Activated T-helper 2 cell treated with anti-CD3 and anti-CD28 coated beads, Interferon-gamma antibody, Interleukin-2, Interleukin-4, amounts not matched to agents 10 μg/mL and 5 μg/mL and 100 μg/mL, durations not matched to agents 14 hours and 24 hours and 36 hours (primary cell): ENCODE measurements at regions not wholly inside any gene's neighbourhood (a gene's known extent, or its start where the extent isn't known, plus 50 kb on each side); places are given as distances from the start of the nearest gene placed in this dataset.

ENCODE experiments used
- DNase-seq: peaks from one replicate; pipeline ENCODE4 v3.0.0; 2021; ENCODE audit warnings: low spot score
- H3K27ac Mint-ChIP-seq: one replicate; pipeline ENCODE4 v1.8.0; 2021; ENCODE audit warnings: mixed read lengths
- H3K27me3 Mint-ChIP-seq: one replicate; pipeline ENCODE4 v1.8.0; 2021; ENCODE audit warnings: low read depth, mixed read lengths
- H3K36me3 Mint-ChIP-seq: one replicate; pipeline ENCODE4 v1.8.0; 2021; ENCODE audit warnings: low read depth, mixed read lengths
- H3K4me1 Mint-ChIP-seq: one replicate; pipeline ENCODE4 v1.8.0; 2021; ENCODE audit warnings: low read depth, mixed read lengths
- H3K4me3 Mint-ChIP-seq: one replicate; pipeline ENCODE4 v1.8.0; 2021; ENCODE audit warnings: low read depth, mild to moderate bottlenecking, moderate library complexity, mixed read lengths
- H3K9me3 Mint-ChIP-seq: one replicate; pipeline ENCODE4 v1.8.0; 2021; ENCODE audit warnings: mixed read lengths
- intact Hi-C: fragments of 100-400 bp; cut with micrococcal nuclease; formaldehyde crosslinking; loops from one replicate; pipeline ENCODE4 v1.15.1; 2023

DNA sequence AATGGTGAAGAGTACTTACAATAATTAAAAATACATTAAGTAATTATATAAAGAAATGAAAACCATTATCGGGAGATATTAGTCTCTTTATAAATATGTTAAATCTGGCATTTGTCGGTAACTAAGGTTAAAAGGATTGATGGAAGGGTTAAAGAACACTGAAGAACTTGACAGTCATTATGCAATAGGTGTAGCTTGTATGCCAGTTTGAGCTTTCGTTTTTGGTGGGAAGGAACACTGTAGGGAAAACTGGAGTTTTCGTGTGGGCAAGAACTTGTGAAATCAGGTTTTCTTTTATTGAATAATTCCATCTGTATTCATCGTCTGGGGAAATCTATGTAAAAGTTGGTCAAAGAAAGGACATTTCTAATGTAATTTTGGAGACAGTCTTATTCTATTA lies 142.3 kb downstream of the DMRTA1 start:
- H3K4me3 Mint-ChIP-seq: no peak overlapping the region
- H3K36me3 Mint-ChIP-seq: no peaks in the 10 kb centered on the region
- no peaks in the 10 kb centered on the region for H3K27me3 Mint-ChIP-seq
- H3K9me3 Mint-ChIP-seq: peaks cover 6% of the 10 kb centered on the region
- no peaks in the 10 kb centered on the region for H3K4me1 Mint-ChIP-seq
- H3K27ac Mint-ChIP-seq: no peak overlapping the region
- DNase-seq: no peak
- intact Hi-C loops: no loop called here

DNA sequence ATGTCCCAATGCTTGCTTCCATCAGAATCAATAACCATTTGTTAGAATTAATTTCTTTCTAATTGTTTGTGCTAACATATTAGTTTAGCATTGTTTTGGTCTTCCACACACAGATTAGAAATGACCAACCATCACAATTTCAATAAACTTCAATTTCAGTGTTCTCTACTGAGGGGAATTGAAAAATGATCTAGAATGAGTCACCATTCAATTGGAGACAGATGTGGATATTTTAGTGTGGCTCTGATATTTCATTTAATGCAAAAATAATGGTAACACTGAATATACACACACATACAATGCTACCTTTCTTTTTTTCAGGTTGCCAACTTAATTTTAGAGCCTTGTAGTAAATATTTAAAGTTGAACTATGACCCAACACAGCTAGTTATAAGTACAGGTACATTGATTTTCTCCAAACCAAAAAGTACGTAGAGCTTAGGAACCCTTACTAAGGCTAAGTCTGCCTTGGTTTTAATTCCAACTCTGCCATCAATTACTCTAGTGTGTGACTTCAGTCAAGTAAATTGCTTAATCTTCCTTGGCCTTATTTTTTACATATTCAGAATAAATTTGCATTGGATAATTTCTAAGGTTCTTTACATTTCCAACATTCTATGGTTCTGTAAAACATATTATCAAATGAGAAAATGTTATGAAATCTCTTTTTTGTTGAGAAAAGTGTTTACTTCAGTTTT lies 143.9 kb downstream of the DMRTA1 start:
- Mint-ChIP-seq H3K27ac (no peak overlapping the region), H3K27me3 (no peaks in the 10 kb centered on the region), H3K4me1 (no peaks in the 10 kb centered on the region), H3K4me3 (no peak overlapping the region), H3K36me3 (no peaks in the 10 kb centered on the region), H3K9me3 (peaks cover 6% of the 10 kb centered on the region)
- intact Hi-C loops: no loop called here
- no peak for DNase-seq

DNA sequence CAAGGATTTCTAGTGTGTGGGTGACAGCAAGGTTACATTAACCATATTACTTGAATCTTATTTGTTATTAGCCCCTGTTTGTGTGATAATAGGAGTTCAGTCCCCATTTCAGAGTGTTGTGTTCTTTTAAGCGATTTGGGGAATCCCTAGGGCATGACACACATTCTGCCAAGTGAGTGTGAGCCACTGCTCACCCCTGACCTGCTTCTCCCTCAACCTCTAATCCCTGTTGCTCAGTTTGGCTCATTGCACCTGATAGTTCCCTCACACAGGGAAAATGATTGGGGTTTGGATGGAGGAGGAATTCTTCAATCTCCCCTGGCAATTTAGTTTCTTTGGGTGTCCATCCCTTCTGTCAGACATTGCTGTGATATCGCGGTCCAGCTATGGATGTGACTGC lies 149.2 kb downstream of the DMRTA1 start:
- no peak for DNase-seq
- Mint-ChIP-seq H3K27me3 (no peaks in the 10 kb centered on the region), H3K27ac (no peak overlapping the region), H3K36me3 (no peaks in the 10 kb centered on the region), H3K4me3 (no peak overlapping the region), H3K9me3 (no peaks in the 10 kb centered on the region), H3K4me1 (no peaks in the 10 kb centered on the region)
- intact Hi-C loops: no loop called here

DNA sequence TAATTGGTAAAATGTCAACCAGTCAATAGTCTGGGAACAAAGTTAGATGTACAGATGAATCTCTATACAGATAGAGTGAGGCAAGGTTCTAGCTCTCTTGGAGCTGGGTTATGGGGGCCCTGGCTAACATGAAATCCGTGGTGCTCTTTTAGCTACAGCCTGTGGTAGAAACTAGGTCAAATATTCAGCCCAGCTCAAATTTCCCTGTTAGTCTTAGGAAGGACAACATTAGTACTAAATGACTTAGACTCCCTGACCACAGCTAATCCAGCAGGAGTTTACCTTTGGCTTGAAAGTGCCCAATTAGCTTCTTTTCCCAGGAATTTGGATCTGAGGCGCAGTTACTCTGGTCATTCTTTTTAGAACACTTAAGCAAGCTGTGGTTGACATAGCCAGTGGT lies 170.5 kb downstream of the DMRTA1 start:
- H3K27me3 Mint-ChIP-seq: no peaks in the 10 kb centered on the region
- peaks cover 9% of the 10 kb centered on the region for H3K9me3 Mint-ChIP-seq
- intact Hi-C loops: no loop called here
- H3K36me3 Mint-ChIP-seq: no peaks in the 10 kb centered on the region
- H3K4me3 Mint-ChIP-seq: no peak overlapping the region
- no peak overlapping the region for H3K27ac Mint-ChIP-seq
- DNase-seq: no peak
- no peaks in the 10 kb centered on the region for H3K4me1 Mint-ChIP-seq

DNA sequence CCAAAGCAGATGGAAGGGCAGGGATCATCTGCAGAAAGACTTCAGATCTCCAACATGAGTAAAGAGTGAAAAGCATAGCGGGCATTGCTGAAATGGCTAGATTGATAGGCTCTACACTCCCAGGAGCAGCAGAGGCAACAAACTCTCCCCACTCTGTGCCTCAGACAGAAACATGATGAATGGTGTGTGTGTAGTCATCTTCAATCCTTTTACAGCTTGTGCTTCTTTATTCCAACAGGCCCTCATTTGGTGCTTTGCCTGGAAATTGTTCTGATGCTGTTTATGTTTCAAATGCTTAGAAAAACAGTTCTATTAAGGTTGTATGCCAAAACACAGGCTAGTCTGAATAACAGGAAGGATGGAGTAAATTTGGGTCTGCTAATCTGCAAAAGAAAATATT lies 176.2 kb downstream of the DMRTA1 start:
- H3K27me3 Mint-ChIP-seq: no peaks in the 10 kb centered on the region
- no peak for DNase-seq
- intact Hi-C loops: no loop called here
- peaks cover 10% of the 10 kb centered on the region for H3K9me3 Mint-ChIP-seq
- no peaks in the 10 kb centered on the region for H3K4me1 Mint-ChIP-seq
- no peaks in the 10 kb centered on the region for H3K36me3 Mint-ChIP-seq
- H3K4me3 Mint-ChIP-seq: no peak overlapping the region
- no peak overlapping the region for H3K27ac Mint-ChIP-seq

DNA sequence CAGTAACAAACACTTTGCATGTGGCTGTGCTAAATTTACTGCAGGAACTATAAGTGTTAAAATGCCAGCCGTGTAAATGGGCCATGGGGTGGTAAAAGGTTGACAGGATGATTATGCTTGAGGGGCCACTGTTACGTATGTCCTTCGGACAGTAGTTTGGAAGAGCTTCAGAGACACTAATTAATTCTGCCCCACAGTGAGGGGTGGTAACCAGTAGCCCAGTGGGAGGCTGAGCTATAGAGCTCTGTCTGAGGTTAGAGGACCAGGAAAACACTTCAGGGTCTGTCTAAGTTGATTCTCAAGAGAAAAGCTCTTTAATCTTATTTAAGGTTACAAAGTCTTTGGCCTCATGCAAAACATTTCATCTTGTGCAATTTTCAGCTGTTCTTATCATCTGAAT lies 176.6 kb downstream of the DMRTA1 start:
- Mint-ChIP-seq H3K27ac (no peak overlapping the region), H3K36me3 (no peaks in the 10 kb centered on the region), H3K9me3 (peaks cover 10% of the 10 kb centered on the region), H3K27me3 (no peaks in the 10 kb centered on the region), H3K4me3 (no peak overlapping the region), H3K4me1 (no peaks in the 10 kb centered on the region)
- DNase-seq: no peak
- intact Hi-C loops: no loop called here

DNA sequence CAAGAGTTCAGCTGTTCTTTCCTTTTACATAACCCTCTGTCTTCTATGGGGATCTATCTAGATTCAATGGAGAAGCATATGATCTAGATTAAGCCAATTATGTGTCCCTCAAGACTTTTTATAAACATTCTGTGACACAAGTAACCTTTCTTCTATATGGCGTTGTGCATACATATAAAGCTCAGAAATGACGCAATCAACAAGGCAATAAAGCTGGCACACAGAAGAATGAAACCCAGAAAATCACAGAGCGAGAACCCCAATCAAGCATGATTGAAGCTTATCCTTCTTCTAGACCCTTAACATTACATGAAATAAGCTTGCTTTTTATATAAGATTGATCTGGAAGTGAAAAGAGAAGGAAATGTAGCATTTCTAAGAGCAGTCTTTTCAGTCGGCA lies 178.9 kb downstream of the DMRTA1 start:
- H3K36me3 Mint-ChIP-seq: no peaks in the 10 kb centered on the region
- no peaks in the 10 kb centered on the region for H3K27me3 Mint-ChIP-seq
- H3K4me3 Mint-ChIP-seq: no peak overlapping the region
- H3K9me3 Mint-ChIP-seq: peaks cover 22% of the 10 kb centered on the region
- no peaks in the 10 kb centered on the region for H3K4me1 Mint-ChIP-seq
- intact Hi-C loops: no loop called here
- no peak overlapping the region for H3K27ac Mint-ChIP-seq
- DNase-seq: no peak

DNA sequence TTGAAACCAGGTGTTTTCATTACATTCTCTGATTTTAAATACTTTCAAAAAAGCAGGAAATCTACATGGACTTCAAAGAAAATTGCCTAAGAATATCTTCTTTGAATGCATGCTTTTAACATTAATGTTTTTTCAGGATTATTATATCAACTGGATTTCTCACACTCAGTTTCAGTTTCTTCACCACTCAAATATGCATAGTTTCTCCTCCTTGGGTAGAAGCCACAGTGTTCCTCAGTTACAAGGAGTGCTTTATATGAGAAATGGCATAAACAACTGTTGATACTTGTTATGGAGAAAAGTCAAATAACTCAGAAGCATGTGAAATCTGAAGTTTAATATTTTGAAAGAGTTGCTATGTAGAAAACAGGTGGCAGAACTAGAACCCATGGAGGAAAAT lies 196.9 kb downstream of the DMRTA1 start:
- H3K4me3 Mint-ChIP-seq: no peak overlapping the region
- H3K27ac Mint-ChIP-seq: no peak overlapping the region
- H3K36me3 Mint-ChIP-seq: no peaks in the 10 kb centered on the region
- no peak for DNase-seq
- peaks cover 6% of the 10 kb centered on the region for H3K9me3 Mint-ChIP-seq
- H3K27me3 Mint-ChIP-seq: no peaks in the 10 kb centered on the region
- intact Hi-C loops: no loop called here
- no peaks in the 10 kb centered on the region for H3K4me1 Mint-ChIP-seq

DNA sequence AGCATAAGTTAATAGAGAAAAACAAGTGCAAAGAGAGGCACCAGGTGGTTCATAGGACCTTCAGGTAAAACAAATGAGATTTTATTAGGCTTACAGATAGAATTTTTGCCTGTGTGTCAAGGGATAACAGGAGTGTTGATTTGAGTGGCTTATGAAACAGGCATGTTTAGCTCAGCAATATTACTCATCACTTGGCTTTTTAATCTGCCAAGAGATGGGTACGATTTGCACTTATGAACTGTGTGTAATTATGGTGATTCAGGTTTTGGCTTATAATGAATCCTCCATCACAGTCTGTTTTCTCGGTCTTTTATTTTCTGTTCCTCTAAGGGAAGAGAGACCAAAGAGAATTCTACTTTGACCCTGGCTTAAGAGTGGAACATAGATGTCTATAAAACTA lies 199.3 kb downstream of the DMRTA1 start:
- Mint-ChIP-seq H3K36me3 (no peaks in the 10 kb centered on the region), H3K27me3 (no peaks in the 10 kb centered on the region), H3K9me3 (peaks cover 6% of the 10 kb centered on the region)

DNA sequence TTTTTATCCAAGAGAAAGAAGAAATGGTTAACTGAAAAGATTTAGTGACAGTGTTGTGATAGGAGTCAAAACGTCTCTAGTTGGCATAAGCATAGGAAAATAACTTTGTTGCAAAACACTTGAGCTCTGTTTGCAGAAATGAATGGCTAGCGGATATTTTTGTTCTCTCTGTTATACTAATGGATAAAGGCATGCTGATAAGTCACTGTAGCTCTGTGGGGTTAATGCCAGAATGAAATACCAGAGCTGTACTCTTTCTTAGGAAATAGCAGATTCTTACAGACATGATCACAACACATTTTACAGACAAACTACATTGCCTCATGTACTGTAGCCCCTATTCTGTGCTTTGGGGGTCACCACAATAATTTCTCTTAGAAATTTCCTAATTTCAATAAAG lies 202.8 kb downstream of the DMRTA1 start:
- no peak overlapping the region for H3K27ac Mint-ChIP-seq
- no peak for DNase-seq
- H3K36me3 Mint-ChIP-seq: no peaks in the 10 kb centered on the region

More for the DNA sequence above, 199.3 kb downstream of the DMRTA1 start:
- intact Hi-C loops: no loop called here
- H3K27ac Mint-ChIP-seq: no peak overlapping the region
- H3K4me1 Mint-ChIP-seq: no peaks in the 10 kb centered on the region
- no peak overlapping the region for H3K4me3 Mint-ChIP-seq
- DNase-seq: no peak

DNA sequence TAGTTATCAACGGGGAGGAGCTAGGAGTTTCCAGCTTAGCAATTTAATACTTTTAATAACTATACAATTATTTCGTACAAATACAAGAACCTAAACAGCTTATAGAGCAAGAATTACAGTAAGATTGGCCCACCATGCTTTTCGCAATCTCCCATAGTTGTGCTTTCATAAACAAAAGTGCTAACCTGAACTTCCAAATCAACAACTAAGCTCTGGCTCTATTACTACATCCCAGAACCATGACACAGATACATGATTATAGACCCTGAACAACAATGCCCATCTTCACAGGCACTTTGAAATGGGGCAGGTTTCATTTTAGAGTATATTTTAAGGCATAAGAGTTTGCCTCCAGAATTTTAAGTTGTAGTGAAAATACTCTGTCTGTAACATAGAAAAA lies 203.5 kb downstream of the DMRTA1 start:
- intact Hi-C loops: no loop called here
- H3K4me3 Mint-ChIP-seq: no peak overlapping the region
- H3K9me3 Mint-ChIP-seq: peaks cover 12% of the 10 kb centered on the region
- no peak overlapping the region for H3K27ac Mint-ChIP-seq
- no peak for DNase-seq
- no peaks in the 10 kb centered on the region for H3K27me3 Mint-ChIP-seq
- no peaks in the 10 kb centered on the region for H3K36me3 Mint-ChIP-seq
- H3K4me1 Mint-ChIP-seq: no peaks in the 10 kb centered on the region

More for the DNA sequence above, 202.8 kb downstream of the DMRTA1 start:
- intact Hi-C loops: no loop called here
- no peak overlapping the region for H3K4me3 Mint-ChIP-seq
- no peaks in the 10 kb centered on the region for H3K4me1 Mint-ChIP-seq
- peaks cover 12% of the 10 kb centered on the region for H3K9me3 Mint-ChIP-seq
- no peaks in the 10 kb centered on the region for H3K27me3 Mint-ChIP-seq

DNA sequence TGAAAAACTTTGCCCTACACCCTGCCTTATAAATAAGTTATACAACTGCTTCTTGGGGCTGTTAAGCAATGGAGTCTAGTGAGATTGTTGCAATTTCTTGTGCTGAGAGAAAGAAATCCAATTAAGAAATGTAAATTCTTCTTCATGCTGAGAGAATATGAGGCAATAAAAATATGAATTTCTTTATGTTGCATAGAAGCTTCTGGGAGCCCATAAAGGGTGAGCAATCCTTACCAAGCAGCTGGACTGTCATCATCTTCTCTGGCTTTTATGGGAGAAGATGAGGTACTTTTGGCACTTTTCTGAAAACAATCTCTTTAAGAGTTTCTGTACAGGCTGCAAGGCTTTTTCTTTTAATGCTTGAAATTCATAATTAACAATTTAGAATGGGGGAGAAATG lies 204.3 kb downstream of the DMRTA1 start:
- no peak for DNase-seq

DNA sequence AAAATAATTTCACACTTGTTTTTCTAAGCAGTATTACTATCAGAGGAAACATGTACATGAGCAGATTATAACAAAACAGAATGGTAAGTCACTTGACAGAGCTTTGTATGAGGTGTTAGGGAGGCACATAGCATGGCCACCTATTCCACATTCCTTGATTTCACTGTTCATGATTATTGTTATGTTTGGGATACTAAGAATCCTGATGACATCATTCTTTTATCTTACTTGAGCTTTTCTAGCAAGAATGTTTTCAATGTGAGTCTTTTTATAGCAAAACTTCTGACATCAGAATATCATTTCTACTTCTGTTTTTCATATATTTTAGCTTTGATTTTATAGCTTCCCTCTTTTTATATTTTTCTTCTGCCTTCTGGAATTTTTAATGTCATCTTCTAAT lies 208.2 kb downstream of the DMRTA1 start:
- Mint-ChIP-seq H3K9me3 (peaks cover 6% of the 10 kb centered on the region), H3K4me1 (no peaks in the 10 kb centered on the region), H3K36me3 (no peaks in the 10 kb centered on the region), H3K27me3 (no peaks in the 10 kb centered on the region), H3K4me3 (no peak overlapping the region), H3K27ac (no peak overlapping the region)
- intact Hi-C loops: no loop called here
- no peak for DNase-seq

More for the DNA sequence above, 204.3 kb downstream of the DMRTA1 start:
- Mint-ChIP-seq H3K27me3 (no peaks in the 10 kb centered on the region), H3K4me1 (no peaks in the 10 kb centered on the region), H3K4me3 (no peak overlapping the region), H3K36me3 (no peaks in the 10 kb centered on the region), H3K9me3 (peaks cover 12% of the 10 kb centered on the region), H3K27ac (no peak overlapping the region)
- intact Hi-C loops: no loop called here

DNA sequence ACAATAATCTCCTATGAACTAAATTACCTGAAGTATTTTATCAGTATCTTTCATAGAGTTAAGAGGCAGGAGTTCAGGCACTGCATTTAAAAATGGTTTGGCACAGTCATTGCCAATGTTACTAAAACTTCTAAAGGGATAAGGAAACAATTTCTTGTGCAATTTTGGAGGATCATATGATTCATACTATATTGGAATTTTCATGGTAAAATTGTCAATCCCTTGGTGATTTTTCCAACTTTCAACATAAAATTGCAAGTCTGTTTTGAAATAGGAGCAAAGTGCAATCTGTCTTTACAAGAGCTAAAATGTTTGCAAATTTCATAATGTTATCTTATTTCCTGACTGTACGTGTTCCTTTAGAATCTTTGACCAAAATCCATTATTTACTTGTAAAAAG lies 211.1 kb downstream of the DMRTA1 start:
- Mint-ChIP-seq H3K9me3 (peaks cover 8% of the 10 kb centered on the region), H3K27ac (no peak overlapping the region), H3K4me1 (no peaks in the 10 kb centered on the region), H3K4me3 (no peak overlapping the region), H3K36me3 (no peaks in the 10 kb centered on the region), H3K27me3 (no peaks in the 10 kb centered on the region)
- no peak for DNase-seq
- intact Hi-C loops: no loop called here
